Activated B cell treated with CpG ODN at 0.5 μM for 24 hours (primary cell): ENCODE measurements at regions not wholly inside any gene's neighbourhood (a gene's known extent, or its start where the extent isn't known, plus 50 kb on each side); places are given as distances from the start of the nearest gene placed in this dataset.

Experiments
- ATAC-seq: fragments of 200-7000 bp; cut with Tn5 transposase; one replicate; pipeline ENCODE4 v1.10.0; 2021; ENCODE audit warnings: low read depth, mild to moderate bottlenecking, moderate library complexity
- CTCF ChIA-PET: fragments of 350-600 bp; sonication (Branson Sonifier 250); formaldehyde crosslinking; loops from one replicate; lab custom pipeline; 2021; ENCODE audit warnings: antibody characterized with exemption; lab: Charles Lee
- POLR2A ChIA-PET: fragments of 350-600 bp; sonication (Branson Sonifier 250); formaldehyde crosslinking; loops from one replicate; lab custom pipeline; 2021; ENCODE audit warnings: antibody characterized with exemption; lab: Charles Lee
- DNase-seq: peaks from one replicate; pipeline ENCODE4 v3.0.0; 2022
- H3K27ac Mint-ChIP-seq: one replicate; pipeline ENCODE4 v1.8.0; 2020; ENCODE audit warnings: mixed read lengths
- H3K27me3 Mint-ChIP-seq: one replicate; pipeline ENCODE4 v1.8.0; 2021; ENCODE audit warnings: mixed read lengths
- H3K36me3 Mint-ChIP-seq: one replicate; pipeline ENCODE4 v1.8.0; 2021; ENCODE audit warnings: low read depth, mixed read lengths
- H3K4me1 Mint-ChIP-seq: one replicate; pipeline ENCODE4 v1.8.0; 2021; ENCODE audit warnings: mixed read lengths
- H3K4me3 Mint-ChIP-seq: one replicate; pipeline ENCODE4 v1.8.0; 2020; ENCODE audit warnings: mild to moderate bottlenecking, mixed read lengths
- H3K9me3 Mint-ChIP-seq: one replicate; pipeline ENCODE4 v1.8.0; 2020; ENCODE audit warnings: mixed read lengths
- CTCF ChIP-seq: fragments of 200-600 bp; IDR thresholded peaks from one replicate; pipeline ENCODE4 v1.8.0; 2022; ENCODE audit warnings: antibody characterized with exemption, mild to moderate bottlenecking
- intact Hi-C: fragments of 100-400 bp; cut with micrococcal nuclease; formaldehyde crosslinking; loops from one replicate; pipeline ENCODE4 v1.15.1; 2024

DNA sequence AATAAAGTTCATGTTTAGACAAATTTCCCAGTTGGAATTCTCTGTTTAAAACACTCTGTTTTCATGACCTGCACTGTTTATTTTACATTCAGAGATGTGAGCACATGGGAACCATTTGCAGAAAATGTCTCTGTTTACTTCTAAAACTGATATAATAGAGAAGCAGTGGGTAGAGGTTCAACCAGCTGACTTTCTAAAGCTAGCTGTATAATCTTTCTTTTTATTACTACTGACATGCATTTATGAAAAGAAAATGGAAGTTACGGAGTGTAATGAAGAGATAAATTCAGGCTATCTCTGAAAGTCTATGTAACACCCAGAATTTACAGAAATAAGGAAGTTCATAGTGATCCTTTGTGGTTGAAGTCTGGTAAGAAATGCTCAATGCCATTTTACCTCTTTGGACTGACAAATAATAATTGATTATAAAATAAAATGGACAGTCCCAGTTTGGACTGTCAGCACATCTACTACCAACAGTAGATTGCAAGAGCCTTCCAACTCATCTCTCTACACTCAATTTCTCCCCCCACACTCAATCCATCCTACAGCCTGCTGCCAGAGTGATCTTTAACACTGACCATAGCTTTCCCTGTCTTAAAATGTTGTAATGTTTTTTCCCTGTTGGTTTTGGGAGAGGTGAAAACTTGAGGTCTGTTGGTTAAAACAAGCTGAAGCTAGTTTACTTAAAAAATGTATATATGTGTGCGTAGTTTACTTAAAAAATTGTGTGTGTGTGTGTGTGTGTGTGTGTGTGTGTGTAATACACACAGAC is 137.4 kb downstream of the AEBP2 start:
- ChIA-PET POLR2A (no interaction called here), CTCF (no interaction called here)
- no peaks in the 10 kb centered on the region for H3K27me3 Mint-ChIP-seq
- no peak overlapping the region for H3K27ac Mint-ChIP-seq
- intact Hi-C loops: no loop called here
- DNase-seq (no peak), ATAC-seq (no peak)
- H3K4me1 Mint-ChIP-seq: no peaks in the 10 kb centered on the region
- no peak for TF ChIP-seq CTCF
- peaks cover 24% of the 10 kb centered on the region for H3K36me3 Mint-ChIP-seq
- no peak overlapping the region for H3K4me3 Mint-ChIP-seq
- peaks cover 12% of the 10 kb centered on the region for H3K9me3 Mint-ChIP-seq

DNA sequence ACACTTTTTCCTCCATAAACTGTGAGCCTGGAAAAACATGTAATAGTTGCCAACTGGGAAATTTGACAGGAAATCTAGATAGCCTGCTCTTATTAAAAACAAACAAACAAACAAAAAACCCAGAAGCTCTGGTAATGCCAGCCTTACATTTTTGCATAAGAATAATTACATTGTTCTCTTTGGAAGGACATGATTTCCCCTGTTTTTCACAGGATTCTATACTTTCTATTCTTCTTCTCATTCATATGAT is 137.9 kb downstream of the AEBP2 start:
- Mint-ChIP-seq H3K9me3 (peaks cover 16% of the 10 kb centered on the region), H3K36me3 (peaks cover 28% of the 10 kb centered on the region), H3K27me3 (no peaks in the 10 kb centered on the region), H3K27ac (no peak overlapping the region), H3K4me3 (no peak overlapping the region), H3K4me1 (no peaks in the 10 kb centered on the region)
- intact Hi-C loops: no loop called here
- TF ChIP-seq CTCF: no peak
- ChIA-PET POLR2A (no interaction called here), CTCF (no interaction called here)
- no peak for ATAC-seq
- DNase-seq: no peak

GRCh38 chr12:19584732-19585131 is 145.4 kb downstream of the AEBP2 start:
- Mint-ChIP-seq H3K9me3 (peaks cover 45% of the 10 kb centered on the region), H3K36me3 (peaks cover 37% of the 10 kb centered on the region), H3K4me1 (no peaks in the 10 kb centered on the region), H3K27me3 (no peaks in the 10 kb centered on the region), H3K4me3 (no peak overlapping the region), H3K27ac (no peak overlapping the region)
- intact Hi-C loops: no loop called here
- ChIA-PET POLR2A (no interaction called here), CTCF (no interaction called here)
- ATAC-seq (no peak), DNase-seq (no peak)
- no peak for TF ChIP-seq CTCF

DNA sequence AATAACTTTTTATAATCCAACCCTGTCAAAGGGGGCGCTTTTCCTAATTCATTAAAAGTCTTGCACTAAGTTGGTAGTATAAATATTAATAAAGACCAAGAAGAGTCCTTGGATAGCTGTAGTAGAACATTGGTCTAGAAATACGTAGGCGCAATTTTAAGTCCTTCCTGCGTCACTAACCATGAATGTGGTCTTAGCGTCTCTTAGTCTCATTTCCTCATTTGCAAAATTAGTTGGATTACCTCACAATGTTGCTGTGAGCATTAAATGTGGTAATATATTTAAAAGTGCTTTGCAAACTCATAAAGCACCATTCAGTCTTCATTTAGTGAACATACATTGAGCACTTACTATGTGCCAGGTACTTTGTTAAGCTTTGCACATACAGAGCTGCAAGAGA is 149.7 kb downstream of the AEBP2 start:
- ChIA-PET CTCF (no interaction called here), POLR2A (no interaction called here)
- Mint-ChIP-seq H3K27ac (no peak overlapping the region), H3K4me3 (no peak overlapping the region), H3K9me3 (peaks cover 21% of the 10 kb centered on the region), H3K36me3 (peaks cover 12% of the 10 kb centered on the region), H3K4me1 (no peaks in the 10 kb centered on the region), H3K27me3 (no peaks in the 10 kb centered on the region)
- intact Hi-C loops: no loop called here
- no peak for ATAC-seq
- no peak for DNase-seq
- TF ChIP-seq CTCF: no peak

DNA sequence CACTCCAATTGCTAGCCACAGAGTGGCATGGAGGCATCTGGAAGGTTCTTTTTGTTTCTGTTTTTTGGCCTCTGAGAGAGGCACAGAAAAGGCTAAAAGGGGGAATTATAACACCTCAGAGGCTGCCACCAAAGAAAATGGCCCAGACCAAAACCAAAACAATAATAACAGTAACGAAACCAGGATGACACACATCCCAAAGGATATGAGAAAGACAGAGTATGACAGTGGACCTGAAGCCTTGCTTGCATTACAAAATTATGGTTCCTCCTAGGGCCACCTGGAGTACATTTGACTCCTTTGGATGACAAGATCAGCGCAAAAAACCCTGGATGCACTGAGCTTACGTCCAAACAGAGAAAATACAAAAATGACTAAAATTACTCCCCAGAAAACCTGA is 152.7 kb downstream of the AEBP2 start:
- no peaks in the 10 kb centered on the region for H3K4me1 Mint-ChIP-seq
- TF ChIP-seq CTCF: no peak
- no peaks in the 10 kb centered on the region for H3K36me3 Mint-ChIP-seq
- no peak overlapping the region for H3K4me3 Mint-ChIP-seq
- ChIA-PET CTCF (no interaction called here), POLR2A (no interaction called here)
- H3K9me3 Mint-ChIP-seq: peaks cover 4% of the 10 kb centered on the region
- H3K27ac Mint-ChIP-seq: no peak overlapping the region
- DNase-seq (no peak), ATAC-seq (no peak)
- H3K27me3 Mint-ChIP-seq: no peaks in the 10 kb centered on the region
- intact Hi-C loops: no loop called here
